Activated CD4-positive, alpha-beta memory T cell treated with anti-CD3 and anti-CD28 coated beads for 36 hours (primary cell): ENCODE measurements at regions not wholly inside any gene's neighbourhood (a gene's known extent, or its start where the extent isn't known, plus 50 kb on each side); places are given as distances from the start of the nearest gene placed in this dataset.
A peak's percentile ranks its signal among the peaks of the same experiment; 100 is the strongest.

Experiments used
- CTCF ChIA-PET: fragments of 350-600 bp; sonication (Branson Sonifier 250); formaldehyde crosslinking; loops from one replicate; lab custom pipeline; 2021; ENCODE audit warnings: antibody characterized with exemption, inconsistent platforms; lab: Charles Lee
- POLR2A ChIA-PET: fragments of 350-600 bp; sonication (Branson Sonifier 250); formaldehyde crosslinking; loops from one replicate; lab custom pipeline; 2021; ENCODE audit warnings: antibody characterized with exemption; lab: Charles Lee
- DNase-seq: peaks from one replicate; pipeline ENCODE4 v3.0.0-alpha.2; 2020
- H3K27ac Mint-ChIP-seq: one replicate; pipeline ENCODE4 v1.8.0; 2021; ENCODE audit warnings: mixed read lengths
- H3K27me3 Mint-ChIP-seq: one replicate; pipeline ENCODE4 v1.8.0; 2021; ENCODE audit warnings: mixed read lengths
- H3K36me3 Mint-ChIP-seq: one replicate; pipeline ENCODE4 v1.8.0; 2021; ENCODE audit warnings: mixed read lengths
- H3K4me1 Mint-ChIP-seq: one replicate; pipeline ENCODE4 v1.8.0; 2021; ENCODE audit warnings: low read depth, mixed read lengths
- H3K4me3 Mint-ChIP-seq: one replicate; pipeline ENCODE4 v1.8.0; 2021; ENCODE audit warnings: mild to moderate bottlenecking, mixed read lengths
- H3K9me3 Mint-ChIP-seq: one replicate; pipeline ENCODE4 v1.8.0; 2021; ENCODE audit warnings: mixed read lengths
- intact Hi-C: fragments of 100-400 bp; cut with micrococcal nuclease; formaldehyde crosslinking; loops from one replicate; pipeline ENCODE4 v1.15.1; 2023

DNA sequence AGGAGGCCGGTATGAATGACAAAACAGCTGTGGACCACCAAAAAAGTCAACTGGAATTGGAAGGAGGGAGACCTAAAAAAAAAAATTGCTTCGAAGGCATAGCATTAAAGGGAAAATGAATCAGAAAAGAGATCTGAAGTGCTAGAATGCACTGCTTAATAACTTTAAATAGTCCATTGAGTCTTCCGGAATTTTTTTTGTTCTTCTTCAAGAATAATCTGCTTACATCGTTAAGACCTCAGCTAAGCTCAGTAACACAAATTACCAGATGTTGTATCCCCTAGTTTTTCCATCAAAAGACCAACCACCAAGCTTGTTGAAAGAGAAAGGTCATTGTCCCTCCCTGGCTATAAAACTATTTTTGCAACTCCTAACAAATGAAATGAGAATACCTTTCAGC, 560.5 kb downstream of the NR2F2 start:
- H3K4me1 Mint-ChIP-seq: peaks cover 13% of the 10 kb centered on the region
- no peak for DNase-seq
- intact Hi-C loops: loop anchor here (2.0 kb wide), 1 partner anchor 534 kb away; no protein-coding TSS in a partner anchor
- H3K9me3 Mint-ChIP-seq: no peaks in the 10 kb centered on the region
- ChIA-PET CTCF (no interaction called here), POLR2A (no interaction called here)
- no peak overlapping the region for H3K4me3 Mint-ChIP-seq
- no peak overlapping the region for H3K27ac Mint-ChIP-seq
- no peaks in the 10 kb centered on the region for H3K36me3 Mint-ChIP-seq
- no peaks in the 10 kb centered on the region for H3K27me3 Mint-ChIP-seq

DNA sequence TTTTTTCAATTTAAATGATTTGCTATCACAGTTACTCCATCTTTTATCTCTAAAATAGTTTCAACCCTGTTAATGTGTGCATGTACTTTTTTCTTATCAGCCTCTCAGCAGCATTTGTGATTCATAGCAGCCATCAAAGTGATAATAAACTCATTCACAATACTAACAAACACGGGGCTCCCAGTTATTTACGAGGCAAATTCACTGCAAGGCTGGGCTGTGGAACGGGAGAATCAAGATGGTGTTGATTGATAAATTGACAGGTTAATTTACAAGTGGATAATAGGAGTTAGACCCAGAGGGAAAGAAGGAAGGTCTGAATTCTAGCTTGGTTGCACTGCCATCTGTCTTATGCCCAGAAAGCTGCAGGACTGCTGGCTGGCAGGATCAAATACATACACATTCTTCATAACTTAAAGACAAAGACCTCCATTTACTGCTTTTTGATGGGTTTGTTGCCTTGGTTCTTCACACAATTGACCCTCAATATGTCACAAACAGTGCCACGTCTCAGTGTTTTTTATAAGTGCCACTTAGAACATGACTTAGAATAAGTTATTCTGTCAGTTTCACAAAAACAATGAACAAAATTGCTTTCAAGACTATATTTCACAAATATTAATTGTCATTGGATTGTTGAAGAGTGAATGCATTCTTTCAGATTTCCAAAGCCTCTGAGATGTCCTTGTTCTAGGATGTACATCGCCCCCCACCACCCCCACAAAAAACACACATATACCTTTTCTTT, 562.8 kb downstream of the NR2F2 start:
- ChIA-PET POLR2A (no interaction called here), CTCF (no interaction called here)
- DNase-seq: peak; percentile 8
- Mint-ChIP-seq H3K27ac (no peak overlapping the region), H3K4me1 (peaks cover 13% of the 10 kb centered on the region), H3K27me3 (no peaks in the 10 kb centered on the region), H3K4me3 (no peak overlapping the region), H3K36me3 (no peaks in the 10 kb centered on the region), H3K9me3 (no peaks in the 10 kb centered on the region)
- intact Hi-C loops: no loop called here

DNA sequence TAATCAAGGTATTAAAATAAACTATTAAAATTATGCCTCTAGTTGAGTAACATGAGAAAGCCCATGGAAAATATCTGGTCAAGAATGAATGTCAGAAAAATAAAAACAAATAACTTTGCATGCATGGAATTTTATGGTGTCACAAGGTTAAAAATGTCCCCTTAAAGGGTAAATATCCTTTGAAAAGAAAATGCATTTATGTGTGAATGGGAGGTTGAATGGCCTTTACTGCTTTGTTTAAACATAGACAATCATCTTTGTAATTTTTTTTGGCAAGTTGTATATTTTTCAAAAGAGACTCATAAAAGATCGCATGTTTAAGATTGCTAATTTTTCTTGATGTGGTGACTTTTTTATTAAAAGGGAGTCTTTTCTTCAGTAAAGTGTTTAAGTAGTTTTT, 564.2 kb downstream of the NR2F2 start:
- Mint-ChIP-seq H3K9me3 (no peaks in the 10 kb centered on the region), H3K27ac (no peak overlapping the region), H3K27me3 (no peaks in the 10 kb centered on the region), H3K4me3 (no peak overlapping the region), H3K36me3 (no peaks in the 10 kb centered on the region), H3K4me1 (peaks cover 10% of the 10 kb centered on the region)
- intact Hi-C loops: no loop called here
- DNase-seq: no peak
- ChIA-PET CTCF (no interaction called here), POLR2A (no interaction called here)

DNA sequence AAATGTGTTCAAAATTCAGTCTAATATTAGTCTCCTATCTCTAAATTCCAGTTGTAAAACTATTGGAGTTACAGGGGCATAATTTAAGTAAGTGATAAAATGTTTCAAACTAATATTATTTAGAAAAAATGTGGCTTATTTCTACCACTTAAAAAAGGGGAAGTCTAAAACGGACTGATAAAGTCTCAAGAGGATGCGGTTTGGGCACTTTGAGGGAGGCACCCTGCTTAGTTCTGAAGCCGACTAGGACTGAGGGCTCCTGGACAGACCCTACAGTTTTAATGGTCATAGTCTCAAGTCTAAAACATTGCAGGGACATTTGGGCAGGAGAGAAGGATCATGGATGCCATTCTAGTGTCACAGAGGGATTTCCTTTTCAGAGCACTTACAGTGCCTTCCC, 566.3 kb downstream of the NR2F2 start:
- Mint-ChIP-seq H3K27ac (no peak overlapping the region), H3K4me1 (peaks cover 2% of the 10 kb centered on the region), H3K4me3 (no peak overlapping the region), H3K27me3 (no peaks in the 10 kb centered on the region), H3K36me3 (no peaks in the 10 kb centered on the region), H3K9me3 (peaks cover 8% of the 10 kb centered on the region)
- CTCF ChIA-PET: no interaction called here
- POLR2A ChIA-PET: no interaction called here
- no peak for DNase-seq
- intact Hi-C loops: no loop called here

DNA sequence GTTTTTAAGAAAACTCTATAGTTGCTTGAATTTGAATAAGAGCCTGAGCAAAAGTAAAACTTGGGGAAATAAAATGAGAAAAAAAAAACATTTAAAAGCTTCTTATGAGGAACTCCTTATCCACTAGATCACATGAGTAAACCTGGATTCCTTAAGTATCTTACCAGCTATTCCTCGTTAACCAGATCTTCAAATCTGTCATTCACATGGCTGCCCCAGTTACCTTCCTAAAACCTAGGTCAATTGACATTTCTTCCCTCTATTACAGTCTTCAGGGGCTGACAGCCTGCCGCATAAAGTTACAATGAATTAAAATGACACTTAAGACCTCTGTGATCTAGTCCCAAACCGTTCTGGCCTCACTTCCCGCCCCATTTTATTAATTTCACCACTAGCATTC, 583.6 kb downstream of the NR2F2 start:
- Mint-ChIP-seq H3K4me3 (no peak overlapping the region), H3K4me1 (no peaks in the 10 kb centered on the region), H3K9me3 (peaks cover 36% of the 10 kb centered on the region), H3K27ac (no peak overlapping the region), H3K36me3 (no peaks in the 10 kb centered on the region), H3K27me3 (no peaks in the 10 kb centered on the region)
- ChIA-PET CTCF (no interaction called here), POLR2A (no interaction called here)
- intact Hi-C loops: no loop called here
- DNase-seq: no peak

DNA sequence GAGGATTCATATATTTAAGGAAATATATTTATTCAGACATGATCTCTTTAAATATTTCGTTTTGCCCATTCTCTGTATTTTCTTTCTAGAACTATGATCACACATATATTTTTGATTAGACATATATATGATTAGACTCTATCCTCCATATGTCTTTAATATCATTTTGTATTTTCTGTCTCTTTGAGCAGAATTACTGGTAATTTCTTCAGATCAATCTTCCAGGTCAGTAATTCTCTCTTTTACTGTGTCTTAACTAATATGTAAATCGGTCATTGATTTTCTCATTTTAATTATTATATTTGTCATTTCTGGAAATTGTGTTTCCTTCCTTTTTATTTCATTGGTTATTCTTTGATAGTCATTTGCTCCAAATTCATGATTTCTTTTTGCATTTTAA, 586.2 kb downstream of the NR2F2 start:
- ChIA-PET POLR2A (no interaction called here), CTCF (no interaction called here)
- H3K27me3 Mint-ChIP-seq: no peaks in the 10 kb centered on the region
- intact Hi-C loops: no loop called here
- H3K4me3 Mint-ChIP-seq: no peak overlapping the region
- H3K36me3 Mint-ChIP-seq: no peaks in the 10 kb centered on the region
- no peak for DNase-seq
- H3K27ac Mint-ChIP-seq: no peak overlapping the region
- no peaks in the 10 kb centered on the region for H3K4me1 Mint-ChIP-seq
- peaks cover 41% of the 10 kb centered on the region for H3K9me3 Mint-ChIP-seq

DNA sequence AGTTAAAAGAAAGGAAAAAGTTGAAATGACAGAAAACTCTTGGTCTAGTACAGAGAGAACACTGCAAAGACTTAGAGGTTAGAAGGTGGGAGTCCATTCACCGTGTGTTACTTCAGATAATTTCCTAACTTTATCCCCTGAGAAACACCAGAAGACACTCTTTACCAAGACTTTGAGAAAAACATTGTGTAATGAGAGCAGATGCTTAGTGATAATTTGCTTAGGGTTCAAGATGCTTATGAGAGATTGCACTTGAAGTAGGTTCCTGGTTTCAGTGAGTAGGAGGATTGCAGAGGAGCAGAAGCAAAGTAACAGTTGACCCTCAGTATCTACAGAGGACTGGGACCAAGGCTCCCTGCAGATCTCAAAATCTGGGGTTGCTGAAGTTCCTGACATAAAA, 594.1 kb downstream of the NR2F2 start:
- H3K4me3 Mint-ChIP-seq: no peak overlapping the region
- no peaks in the 10 kb centered on the region for H3K27me3 Mint-ChIP-seq
- no peak for DNase-seq
- no peaks in the 10 kb centered on the region for H3K4me1 Mint-ChIP-seq
- H3K27ac Mint-ChIP-seq: no peak overlapping the region
- no peaks in the 10 kb centered on the region for H3K36me3 Mint-ChIP-seq
- POLR2A ChIA-PET: no interaction called here
- CTCF ChIA-PET: no interaction called here
- peaks cover 18% of the 10 kb centered on the region for H3K9me3 Mint-ChIP-seq
- intact Hi-C loops: no loop called here

DNA sequence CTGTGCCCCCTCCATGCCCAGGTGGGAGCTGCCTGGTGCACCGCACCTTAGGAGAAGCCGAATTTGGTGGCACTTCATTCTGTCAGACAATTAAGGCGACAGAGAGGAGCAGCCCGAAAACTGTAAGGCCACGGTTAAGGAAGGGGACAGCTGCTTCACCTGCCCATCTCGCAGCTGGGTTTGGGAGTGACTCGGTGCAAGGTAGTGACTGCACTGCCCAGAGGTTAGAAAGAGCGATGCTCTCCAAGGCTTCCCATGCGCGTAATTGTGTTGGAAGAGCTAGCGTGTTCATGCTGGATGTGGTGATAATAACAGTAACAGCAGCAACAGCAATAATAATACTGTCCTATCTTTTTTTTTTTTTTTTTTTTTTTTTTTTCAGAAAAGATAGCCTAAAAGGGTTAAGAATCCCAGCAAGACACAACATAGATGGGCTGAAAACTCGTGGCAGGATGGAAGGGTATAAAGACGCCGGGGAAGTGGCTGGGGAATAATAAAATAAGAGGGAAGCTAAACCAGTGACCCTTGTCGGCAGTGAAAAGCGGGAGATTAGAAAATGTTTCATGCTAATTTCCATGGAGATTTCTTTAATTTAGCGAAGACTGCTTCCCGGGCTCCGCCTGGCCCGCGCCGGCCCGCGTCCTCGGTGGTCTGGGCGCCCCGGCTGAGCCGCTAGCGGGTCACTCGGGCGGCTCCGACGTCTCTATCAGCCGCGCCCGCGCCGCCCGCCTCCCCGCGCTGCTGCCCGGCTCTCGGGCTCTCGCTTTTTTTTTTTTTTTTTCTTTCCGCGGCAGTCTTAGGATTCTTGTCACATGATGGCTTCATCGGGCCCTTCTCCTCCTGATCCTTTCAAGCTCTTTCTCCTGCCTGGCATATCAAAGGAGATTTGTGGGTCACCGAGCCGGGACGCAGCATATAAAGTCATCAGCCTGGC, 617.1 kb downstream of the NR2F2 start:
- peaks cover 3% of the 10 kb centered on the region for H3K9me3 Mint-ChIP-seq
- no peaks in the 10 kb centered on the region for H3K36me3 Mint-ChIP-seq
- H3K27ac Mint-ChIP-seq: no peak overlapping the region
- intact Hi-C loops: no loop called here
- CTCF ChIA-PET: no interaction called here
- H3K4me1 Mint-ChIP-seq: no peaks in the 10 kb centered on the region
- DNase-seq: no peak
- peaks cover 25% of the 10 kb centered on the region for H3K27me3 Mint-ChIP-seq
- POLR2A ChIA-PET: no interaction called here
- H3K4me3 Mint-ChIP-seq: no peak overlapping the region

DNA sequence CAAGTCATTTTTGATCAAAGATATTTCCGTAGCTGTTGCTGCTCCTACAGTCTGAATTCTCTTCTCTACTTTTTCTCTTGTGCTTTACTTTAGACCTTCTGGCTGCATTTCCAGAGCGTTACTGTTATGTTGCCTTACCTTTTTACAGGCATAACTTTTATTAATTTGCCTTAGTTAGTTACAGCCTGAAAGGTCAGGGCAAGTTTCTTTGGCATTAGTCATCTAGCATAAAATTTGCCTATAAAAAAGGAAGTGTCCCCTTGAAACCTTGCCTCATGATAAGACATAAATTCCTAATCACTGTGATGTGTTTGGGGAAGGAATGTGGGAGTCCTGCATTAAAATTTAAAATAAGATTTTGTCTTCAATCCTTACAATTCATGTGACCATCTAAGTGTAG, 618.5 kb downstream of the NR2F2 start:
- ChIA-PET CTCF (no interaction called here), POLR2A (no interaction called here)
- H3K27ac Mint-ChIP-seq: no peak overlapping the region
- DNase-seq: no peak
- H3K9me3 Mint-ChIP-seq: peaks cover 8% of the 10 kb centered on the region
- intact Hi-C loops: no loop called here
- no peaks in the 10 kb centered on the region for H3K36me3 Mint-ChIP-seq
- H3K4me1 Mint-ChIP-seq: no peaks in the 10 kb centered on the region
- peaks cover 25% of the 10 kb centered on the region for H3K27me3 Mint-ChIP-seq
- H3K4me3 Mint-ChIP-seq: no peak overlapping the region

DNA sequence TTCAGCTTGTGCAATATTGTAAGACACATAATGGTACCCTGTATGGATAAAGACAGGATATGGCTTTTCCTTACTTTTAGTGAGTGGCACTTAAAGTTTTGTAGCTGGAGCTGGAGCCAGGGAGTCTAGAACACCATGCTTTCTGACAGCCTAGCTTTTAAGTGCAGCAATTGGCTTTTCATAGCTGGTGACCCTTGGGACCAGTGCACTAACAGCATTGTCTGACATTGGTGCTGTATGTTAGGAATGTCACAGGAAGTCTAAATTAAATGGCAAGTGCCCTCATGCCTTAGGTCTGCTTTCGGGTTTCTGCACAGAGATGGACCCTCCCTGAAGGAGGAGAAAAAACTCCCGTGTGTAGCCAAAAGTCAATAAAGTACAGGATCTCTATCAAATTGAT, 628.2 kb downstream of the NR2F2 start:
- CTCF ChIA-PET: no interaction called here
- no peak for DNase-seq
- Mint-ChIP-seq H3K4me1 (no peaks in the 10 kb centered on the region), H3K9me3 (peaks cover 3% of the 10 kb centered on the region), H3K27ac (no peak overlapping the region), H3K36me3 (no peaks in the 10 kb centered on the region), H3K4me3 (no peak overlapping the region), H3K27me3 (no peaks in the 10 kb centered on the region)
- intact Hi-C loops: no loop called here
- POLR2A ChIA-PET: no interaction called here

DNA sequence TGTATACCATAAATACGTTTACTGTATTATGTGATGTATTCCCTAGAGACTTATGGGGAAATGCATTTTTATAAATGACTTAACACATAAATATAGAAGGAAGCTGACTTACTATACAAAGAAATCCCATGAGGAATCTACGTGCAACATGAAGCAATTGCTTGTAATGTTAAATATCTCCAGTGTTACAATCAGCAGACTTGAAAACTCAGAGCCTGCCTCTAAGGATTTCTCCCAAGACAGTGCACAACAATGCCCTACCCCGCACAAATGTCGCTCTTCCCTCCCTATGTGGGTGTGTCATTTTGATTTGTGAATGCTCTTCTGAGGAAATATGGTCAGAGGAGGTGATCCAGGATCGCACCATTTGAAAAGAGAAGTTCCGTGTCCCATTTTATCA, 629.0 kb downstream of the NR2F2 start:
- H3K27ac Mint-ChIP-seq: no peak overlapping the region
- POLR2A ChIA-PET: no interaction called here
- CTCF ChIA-PET: no interaction called here
- no peaks in the 10 kb centered on the region for H3K27me3 Mint-ChIP-seq
- peaks cover 3% of the 10 kb centered on the region for H3K9me3 Mint-ChIP-seq
- intact Hi-C loops: no loop called here
- H3K4me3 Mint-ChIP-seq: no peak overlapping the region
- no peaks in the 10 kb centered on the region for H3K4me1 Mint-ChIP-seq
- H3K36me3 Mint-ChIP-seq: no peaks in the 10 kb centered on the region
- DNase-seq: no peak

DNA sequence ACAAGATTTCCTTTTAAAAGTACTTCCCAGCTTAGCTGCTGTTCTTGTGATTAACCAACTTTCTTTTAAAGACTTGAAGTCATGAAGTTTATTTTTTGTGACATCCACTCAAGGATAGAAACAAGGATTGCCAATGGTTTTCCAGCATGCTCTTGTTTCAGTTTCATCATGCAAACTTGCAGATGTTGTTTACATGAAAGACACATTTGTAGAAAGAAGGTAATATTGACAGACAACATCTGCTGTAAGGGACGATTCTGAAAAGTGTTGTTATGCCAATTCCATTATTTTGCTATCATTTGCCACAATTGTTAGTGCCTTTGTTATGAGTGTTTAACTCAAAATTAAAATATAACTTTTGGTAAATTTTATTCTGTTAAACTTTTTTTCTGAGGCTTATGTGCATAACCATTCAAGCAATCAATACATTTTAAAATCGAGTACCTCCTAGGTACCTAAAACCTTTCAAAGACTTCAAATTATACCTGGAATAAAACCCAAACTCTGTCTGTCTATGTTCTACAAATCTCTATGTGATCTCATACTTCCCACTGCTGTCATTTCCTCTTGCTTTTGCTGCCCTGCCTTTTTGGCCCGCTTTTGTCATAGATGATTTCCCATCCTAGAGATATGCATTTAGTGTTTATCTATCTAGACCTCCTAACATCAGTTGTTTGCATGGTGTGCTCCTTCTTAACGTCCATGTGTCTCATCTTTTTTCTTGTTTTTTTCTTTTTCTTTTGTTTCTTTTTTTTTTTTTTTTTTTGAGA, 630.4 kb downstream of the NR2F2 start:
- Mint-ChIP-seq H3K36me3 (no peaks in the 10 kb centered on the region), H3K27ac (no peak overlapping the region), H3K27me3 (no peaks in the 10 kb centered on the region), H3K9me3 (peaks cover 4% of the 10 kb centered on the region), H3K4me1 (no peaks in the 10 kb centered on the region), H3K4me3 (no peak overlapping the region)
- ChIA-PET CTCF (no interaction called here), POLR2A (no interaction called here)
- intact Hi-C loops: no loop called here
- no peak for DNase-seq
